ENCODE measurements at regions not wholly inside any gene's neighbourhood (a gene's known extent, or its start where the extent isn't known, plus 50 kb on each side); places are given as distances from the start of the nearest gene placed in this dataset.
"Not testable (repeated sequence)": the region's sequence is repeated elsewhere in the genome, so short reads cannot be mapped to it uniquely, and the experiment has no call there.

- Histone ChIP-seq H3K4me3 (no peak overlapping the region), H3K27me3 (no peaks in the 10 kb centered on the region), H3K27ac (no peak overlapping the region), H3K9me3 (no peaks in the 10 kb centered on the region), H3K4me1 (no peaks in the 10 kb centered on the region), H3K36me3 (no peaks in the 10 kb centered on the region)
- TF ChIP-seq EP300 (IDR thresholded peaks at IDR 0.05) (no peak), POLR2A (IDR thresholded peaks at IDR 0.05) (no peak)
- WGBS, 2 donors (ENCODE audit: low coverage in 1 of 2) = 89 to 92% methylated on average over 1 of the region's 1 CpG
- no peak for ATAC-seq
Observed at GRCh38 chr4:141356321-141356962, 135.7 kb downstream of the ZNF330 start.

- ATAC-seq = no peak
- no peak overlapping the region for H3K27ac ChIP-seq
- peaks cover 0 to 4% (median 0%) of the 10 kb centered on the region in 3 donors for H3K9me3 ChIP-seq
- H3K36me3 ChIP-seq = no peaks in the 10 kb centered on the region
- no peaks in the 10 kb centered on the region for H3K27me3 ChIP-seq
- H3K4me3 ChIP-seq = no peak overlapping the region
- no peaks in the 10 kb centered on the region for H3K4me1 ChIP-seq
- TF ChIP-seq POLR2A (IDR thresholded peaks at IDR 0.05) = no peak
- TF ChIP-seq POLR2AphosphoS5 (IDR thresholded peaks at IDR 0.05) = no peak
- no peak for TF ChIP-seq EP300 (IDR thresholded peaks at IDR 0.05)
- TF ChIP-seq CTCF (IDR thresholded peaks at IDR 0.05) = no peak
Observed at GRCh38 chr4:141356963-141357335, 136.3 kb downstream of the ZNF330 start.

- H3K27ac ChIP-seq, ATAC-seq, H3K4me3 ChIP-seq, H3K4me1 ChIP-seq, H3K36me3 ChIP-seq, H3K27me3 ChIP-seq: not testable (repeated sequence)
- WGBS, 2 donors (ENCODE audit: low coverage in 1 of 2) = 100% methylated on average over 1 of the region's 3 CpGs; no CpG with 5 or more reads in 1 of the 2 donors
- peaks cover 0 to 18% (median 0%) of the 10 kb centered on the region in 3 donors for H3K9me3 ChIP-seq
Observed at GRCh38 chr4:141368241-141368640, 147.5 kb downstream of the ZNF330 start.

GRCh38 chr4:141371206-141371605 is 150.5 kb downstream of the ZNF330 start:
- Histone ChIP-seq H3K36me3 (no peaks in the 10 kb centered on the region), H3K4me1 (no peaks in the 10 kb centered on the region), H3K27me3 (no peaks in the 10 kb centered on the region), H3K9me3 (peaks cover 0 to 18% (median 0%) of the 10 kb centered on the region in 3 donors), H3K27ac (no peak overlapping the region), H3K4me3 (no peak overlapping the region)
- TF ChIP-seq CTCF (IDR thresholded peaks at IDR 0.05) (no peak), POLR2A (IDR thresholded peaks at IDR 0.05) (no peak), EP300 (IDR thresholded peaks at IDR 0.05) (no peak), POLR2AphosphoS5 (IDR thresholded peaks at IDR 0.05) (no peak)
- 49 to 63% methylated on average over 3 of the region's 3 CpGs for WGBS, 2 donors (ENCODE audit: low coverage in 1 of 2)
- ATAC-seq = no peak

- ATAC-seq = no peak
- 62% methylated on average over 2 of the region's 2 CpGs; no CpG with 5 or more reads in 1 of the 2 donors for WGBS, 2 donors (ENCODE audit: low coverage in 1 of 2)
- TF ChIP-seq POLR2A (IDR thresholded peaks at IDR 0.05) (no peak), CTCF (IDR thresholded peaks at IDR 0.05) (no peak), POLR2AphosphoS5 (IDR thresholded peaks at IDR 0.05) (no peak), EP300 (IDR thresholded peaks at IDR 0.05) (no peak)
- Histone ChIP-seq H3K27ac (no peak overlapping the region), H3K4me3 (no peak overlapping the region), H3K36me3 (no peaks in the 10 kb centered on the region), H3K9me3 (no peaks in the 10 kb centered on the region), H3K4me1 (no peaks in the 10 kb centered on the region), H3K27me3 (no peaks in the 10 kb centered on the region)
Observed at GRCh38 chr4:141375855-141376254, 155.2 kb downstream of the ZNF330 start.

- H3K4me3 ChIP-seq = no peak overlapping the region
- H3K27ac ChIP-seq = no peak overlapping the region
- WGBS, 2 donors (ENCODE audit: low coverage in 1 of 2) = 88 to 100% methylated on average over 1 of the region's 2 CpGs
- H3K9me3 ChIP-seq = no peaks in the 10 kb centered on the region
- ATAC-seq = no peak
- H3K36me3 ChIP-seq = no peaks in the 10 kb centered on the region
- no peaks in the 10 kb centered on the region for H3K4me1 ChIP-seq
- H3K27me3 ChIP-seq = no peaks in the 10 kb centered on the region
- TF ChIP-seq CTCF (IDR thresholded peaks at IDR 0.05) (no peak), POLR2A (IDR thresholded peaks at IDR 0.05) (no peak), EP300 (IDR thresholded peaks at IDR 0.05) (no peak), POLR2AphosphoS5 (IDR thresholded peaks at IDR 0.05) (no peak)
Observed at GRCh38 chr4:141376769-141377168, 156.1 kb downstream of the ZNF330 start.

Data from gastroesophageal sphincter (tissue), 4 donors.